Erythroblast (primary cell): ENCODE measurements at regions not wholly inside any gene's neighbourhood (a gene's known extent, or its start where the extent isn't known, plus 50 kb on each side); places are given as distances from the start of the nearest gene placed in this dataset.

Experiments used
- GATA1 ChIP-seq: IDR thresholded peaks from 2 replicates; pipeline ENCODE4 v1.6.1; 2011; ENCODE audit warnings: low read depth, mild to moderate bottlenecking, control low read depth, low read length, moderate library complexity
- POLR2A ChIP-seq: IDR thresholded peaks from 2 replicates; pipeline ENCODE4 v1.6.1; 2011; ENCODE audit warnings: mild to moderate bottlenecking, low read length

- TF ChIP-seq POLR2A: no peak
- TF ChIP-seq GATA1: no peak
Measured at GRCh38 chr2:20514596-20515269, 67.9 kb downstream of the RHOB start.
